ENCODE measurements at regions not wholly inside any gene's neighbourhood (a gene's known extent, or its start where the extent isn't known, plus 50 kb on each side); places are given as distances from the start of the nearest gene placed in this dataset.

DNA sequence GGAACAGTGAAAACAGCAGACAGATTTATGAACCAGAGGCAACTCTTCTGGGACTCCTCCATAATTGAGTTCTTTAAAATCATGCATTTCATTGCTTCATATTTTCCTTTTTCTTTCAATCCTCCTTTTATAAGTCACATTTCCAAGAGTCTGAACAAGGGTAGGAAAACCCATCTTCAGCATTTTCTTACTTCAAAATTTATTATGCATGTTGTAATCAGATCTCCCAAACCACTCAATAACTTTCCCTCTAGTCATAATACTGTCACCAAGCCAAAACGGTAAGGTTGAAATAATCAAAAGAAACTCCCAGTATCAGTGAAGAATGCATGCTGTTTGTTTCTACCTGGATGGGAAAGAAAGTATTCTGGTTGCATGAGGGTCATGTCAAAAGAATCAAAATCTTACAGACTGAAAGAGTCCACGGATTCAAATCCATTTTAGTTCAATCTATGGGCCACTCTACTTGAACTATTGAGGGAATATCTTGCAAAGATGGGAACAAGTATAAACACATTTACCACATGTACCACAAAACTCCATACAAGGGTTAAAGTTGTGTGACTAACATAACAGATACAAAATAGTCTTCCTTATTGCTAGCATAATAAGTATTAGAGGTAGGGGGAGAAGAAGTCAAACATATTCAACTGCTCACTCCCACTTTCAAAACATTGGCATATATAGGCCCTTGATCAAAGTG, 797.3 kb downstream of the MAT2B start:
- H3K4me3 ChIP-seq (ENCODE audit: low read depth, low read length) = no peak overlapping the region
- DNase-seq (ENCODE audit: low read depth) = peak; percentile 44
- in situ Hi-C loops (cut with HindIII; ENCODE audit: low sequenced_read_pairs) = no loop called here
- TF ChIP-seq, protein P1, sequence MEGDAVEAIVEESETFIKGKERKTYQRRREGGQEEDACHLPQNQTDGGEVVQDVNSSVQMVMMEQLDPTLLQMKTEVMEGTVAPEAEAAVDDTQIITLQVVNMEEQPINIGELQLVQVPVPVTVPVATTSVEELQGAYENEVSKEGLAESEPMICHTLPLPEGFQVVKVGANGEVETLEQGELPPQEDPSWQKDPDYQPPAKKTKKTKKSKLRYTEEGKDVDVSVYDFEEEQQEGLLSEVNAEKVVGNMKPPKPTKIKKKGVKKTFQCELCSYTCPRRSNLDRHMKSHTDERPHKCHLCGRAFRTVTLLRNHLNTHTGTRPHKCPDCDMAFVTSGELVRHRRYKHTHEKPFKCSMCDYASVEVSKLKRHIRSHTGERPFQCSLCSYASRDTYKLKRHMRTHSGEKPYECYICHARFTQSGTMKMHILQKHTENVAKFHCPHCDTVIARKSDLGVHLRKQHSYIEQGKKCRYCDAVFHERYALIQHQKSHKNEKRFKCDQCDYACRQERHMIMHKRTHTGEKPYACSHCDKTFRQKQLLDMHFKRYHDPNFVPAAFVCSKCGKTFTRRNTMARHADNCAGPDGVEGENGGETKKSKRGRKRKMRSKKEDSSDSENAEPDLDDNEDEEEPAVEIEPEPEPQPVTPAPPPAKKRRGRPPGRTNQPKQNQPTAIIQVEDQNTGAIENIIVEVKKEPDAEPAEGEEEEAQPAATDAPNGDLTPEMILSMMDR (IDR thresholded peaks at IDR 0.05; ENCODE audit: low read depth, low read length, missing control alignments) = no peak

- DNase-seq (ENCODE audit: low read depth) = no peak
- TF ChIP-seq, protein P1 (IDR thresholded peaks at IDR 0.05; ENCODE audit: low read depth, low read length, missing control alignments) = no peak
- in situ Hi-C loops (cut with HindIII; ENCODE audit: low sequenced_read_pairs) = no loop called here
- H3K4me3 ChIP-seq (ENCODE audit: low read depth, low read length) = no peak overlapping the region
Measured at GRCh38 chr5:164303646-164304215, 798.3 kb downstream of the MAT2B start.

DNA sequence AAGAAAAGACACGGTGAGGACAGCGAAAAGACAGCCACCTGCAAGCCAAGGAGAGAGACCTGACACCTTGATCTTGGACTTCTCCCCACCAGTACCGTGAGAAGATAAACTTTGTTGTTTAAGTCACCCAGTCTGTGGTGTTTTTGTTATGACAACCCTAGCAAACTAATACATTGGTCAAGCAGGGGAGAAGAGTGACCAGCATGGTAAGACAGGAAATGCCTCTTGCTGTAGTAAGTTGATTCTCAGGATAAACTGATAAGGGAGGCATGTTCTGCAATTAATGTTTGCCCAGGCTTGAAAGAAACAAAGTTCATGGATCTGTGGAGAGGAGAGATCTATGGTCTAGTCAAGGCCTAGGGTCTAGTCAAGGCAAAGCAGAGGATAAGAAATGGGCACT, 801.2 kb downstream of the MAT2B start:
- TF ChIP-seq, protein P1 (IDR thresholded peaks at IDR 0.05; ENCODE audit: low read depth, low read length, missing control alignments) = no peak

DNA sequence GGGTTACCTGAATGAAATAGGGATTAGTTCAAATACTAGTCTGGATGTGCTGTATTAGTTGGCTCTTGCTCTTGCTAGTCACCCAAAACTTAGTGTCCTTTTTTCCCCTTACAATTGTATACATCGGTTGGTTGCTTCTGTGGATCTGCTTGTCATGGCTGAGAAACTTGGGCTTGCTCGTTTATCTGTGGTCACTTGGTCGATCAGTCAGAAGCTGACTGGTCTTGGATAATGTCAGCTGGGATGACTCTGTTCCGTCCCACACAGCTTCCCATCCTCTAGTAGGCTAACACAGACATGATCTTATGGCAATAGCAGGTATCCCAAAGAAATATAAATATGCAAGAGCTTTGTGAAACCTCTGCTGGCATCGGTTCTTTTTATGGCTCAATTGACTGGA, 807.4 kb downstream of the MAT2B start:
- H3K4me3 ChIP-seq (ENCODE audit: low read depth, low read length) = no peak overlapping the region
- in situ Hi-C loops (cut with HindIII; ENCODE audit: low sequenced_read_pairs) = no loop called here
- DNase-seq (ENCODE audit: low read depth) = no peak
- TF ChIP-seq, protein P1 (IDR thresholded peaks at IDR 0.05; ENCODE audit: low read depth, low read length, missing control alignments) = no peak

More for the DNA sequence above, 801.2 kb downstream of the MAT2B start:
- no peak for DNase-seq (ENCODE audit: low read depth)
- H3K4me3 ChIP-seq (ENCODE audit: low read depth, low read length) = no peak overlapping the region
- in situ Hi-C loops (cut with HindIII; ENCODE audit: low sequenced_read_pairs) = no loop called here

- no peak for DNase-seq (ENCODE audit: low read depth)
- H3K4me3 ChIP-seq (ENCODE audit: low read depth, low read length) = no peak overlapping the region
- TF ChIP-seq, protein P1 (IDR thresholded peaks at IDR 0.05; ENCODE audit: low read depth, low read length, missing control alignments) = no peak
- in situ Hi-C loops (cut with HindIII; ENCODE audit: low sequenced_read_pairs) = no loop called here
Measured at GRCh38 chr5:164317676-164318075, 812.3 kb downstream of the MAT2B start.

GRCh38 chr5:164319161-164319560, 813.7 kb downstream of the MAT2B start:
- in situ Hi-C loops (cut with HindIII; ENCODE audit: low sequenced_read_pairs) = no loop called here
- TF ChIP-seq, protein P1 (IDR thresholded peaks at IDR 0.05; ENCODE audit: low read depth, low read length, missing control alignments) = no peak
- DNase-seq (ENCODE audit: low read depth) = no peak
- H3K4me3 ChIP-seq (ENCODE audit: low read depth, low read length) = no peak overlapping the region

Measured in astrocyte of the cerebellum (primary cell).